HepG2 (cell line): ENCODE measurements at regions not wholly inside any gene's neighbourhood (a gene's known extent, or its start where the extent isn't known, plus 50 kb on each side); places are given as distances from the start of the nearest gene placed in this dataset.

Experiments
- ATAC-seq: fragments of 200-7000 bp; cut with Tn5 transposase; 3 replicates; pipeline ENCODE4 v1.9.1; 2020; ENCODE audit warnings: mild to moderate bottlenecking, moderate library complexity
- BruUV-seq: library from RNA; stranded (reverse); fragments of 400-500 nt; replicated peaks from 2 replicates; lab custom pipeline; 2021; lab: Mats Ljungman, UMichigan
- CTCF ChIA-PET: fragments of 300-600 bp; formaldehyde crosslinking; extraction: SDS; loops from one replicate; lab custom pipeline; 2021; ENCODE audit warnings: low total read pairs, inconsistent platforms, low intra/inter-chr PET ratio; lab: Yijun Ruan, JAX
- POLR2A ChIA-PET: fragments of 350-600 bp; sonication (Branson Sonifier 250); formaldehyde crosslinking; loops from one replicate; lab custom pipeline; 2020; ENCODE audit warnings: antibody characterized with exemption, inconsistent platforms; lab: Yijun Ruan, JAX
- DNase-seq: peaks from one replicate; pipeline ENCODE4 v3.0.0-alpha.2; 2015; ENCODE audit warnings: low spot score
- FAIRE-seq: peaks from 3 replicates; lab custom pipeline; 2011; peaks lifted over from hg19 to GRCh38; lab: Jason Lieb, UNC
- H2AFZ ChIP-seq: one replicate; pipeline ENCODE4 v1.6.1; 2011; ENCODE audit warnings: low read length, inconsistent platforms
- H3K27ac ChIP-seq: fragments of 300-600 bp; 3 replicates; pipeline ENCODE4 v1.8.0; 2011; ENCODE audit warnings: mixed run types, mild to moderate bottlenecking, mixed read lengths, low read length, inconsistent platforms; ENCODE audit not compliant: insufficient read depth; ENCODE audit errors: extremely low read length
- H3K27me3 ChIP-seq, 2 experiments: fragments of 200-600 bp in 1 of 2; 2 replicates in 1 of 2; 3 replicates in 1 of 2; pipeline versions ENCODE4 v1.6.0 to v1.8.0; 2011; ENCODE audit warnings: low read length in 2 of 2, mild to moderate bottlenecking in 2 of 2, moderate library complexity in 2 of 2, inconsistent platforms in 1 of 2; ENCODE audit not compliant: insufficient read depth in 2 of 2, control insufficient read depth in 1 of 2
- H3K36me3 ChIP-seq, 2 experiments: fragments of 200-600 bp in 1 of 2; replicated peaks in 1 of 2; 2 replicates in 1 of 2; 3 replicates in 1 of 2; pipeline versions ENCODE4 v1.5.1 to v1.8.0; 2011; ENCODE audit warnings: low read length in 2 of 2, inconsistent platforms in 1 of 2; ENCODE audit not compliant: insufficient read depth in 2 of 2, control insufficient read depth in 1 of 2
- H3K4me1 ChIP-seq: 2 replicates; pipeline ENCODE4 v1.5.1; 2012; ENCODE audit warnings: low read length, inconsistent platforms; ENCODE audit not compliant: insufficient read depth
- H3K4me2 ChIP-seq: 2 replicates; pipeline ENCODE4 v1.6.0; 2011; ENCODE audit warnings: low read depth, low read length, inconsistent platforms
- H3K4me3 ChIP-seq, 3 experiments: fragments of 200-600 bp in 1 of 3; sonication (generic), shearing (Covaris generic) in 1 of 3; replicated peaks in 1 of 3; 2 replicates each; pipeline ENCODE4 v1.5.1; 2011 to 2016; ENCODE audit warnings: low read length in 3 of 3, inconsistent platforms in 2 of 3, low read depth in 2 of 3, mild to moderate bottlenecking in 2 of 3, control low read depth in 1 of 3, mixed read lengths in 1 of 3; ENCODE audit not compliant: insufficient read depth in 1 of 3
- H3K79me2 ChIP-seq: one replicate; pipeline ENCODE4 v1.6.1; 2011; ENCODE audit warnings: low read length, inconsistent platforms; ENCODE audit not compliant: insufficient read depth
- H3K9ac ChIP-seq: 2 replicates; pipeline ENCODE4 v1.6.0; 2011; ENCODE audit warnings: mild to moderate bottlenecking, low read depth, low read length, inconsistent platforms; ENCODE audit not compliant: insufficient read depth
- H3K9me3 ChIP-seq: 2 replicates; pipeline ENCODE4 v1.5.1; 2012; ENCODE audit warnings: mild to moderate bottlenecking, low read length
- H4K20me1 ChIP-seq: 2 replicates; pipeline ENCODE4 v1.6.0; 2011; ENCODE audit warnings: inconsistent platforms, mild to moderate bottlenecking, low read length, moderate library complexity; ENCODE audit not compliant: insufficient read depth
- ASH2L ChIP-seq: fragments of 300-600, 200-600 bp; sonication (generic); IDR thresholded peaks from 2 replicates; pipeline ENCODE4 v1.7.0; 2017; ENCODE audit warnings: low read depth, mild to moderate bottlenecking, moderate library complexity, mixed read lengths, low read length; ENCODE audit not compliant: insufficient read length
- ELF1 ChIP-seq: sonication (generic); formaldehyde crosslinking; IDR thresholded peaks from 2 replicates; pipeline ENCODE4 v1.4.0; 2020; ENCODE audit warnings: missing genetic modification reagents
- MIER3 ChIP-seq: IDR thresholded peaks from 2 replicates; pipeline ENCODE4 v1.6.1; 2016; ENCODE audit warnings: missing compliant biosample characterization, borderline replicate concordance
- PAX8 ChIP-seq: sonication (generic); formaldehyde crosslinking; IDR thresholded peaks from 2 replicates; pipeline ENCODE4 v1.8.0; 2022; ENCODE audit warnings: mild to moderate bottlenecking, missing genetic modification reagents, borderline replicate concordance
- SRSF9 ChIP-seq: fragments of 200-400 bp; formaldehyde crosslinking; IDR thresholded peaks from 2 replicates; pipeline ENCODE4 v1.6.1; 2018; ENCODE audit warnings: borderline replicate concordance, mild to moderate bottlenecking, low read depth, low read length; ENCODE audit not compliant: insufficient read depth, poor library complexity, severe bottlenecking
- SYNCRIP ChIP-seq: fragments of 200-400 bp; formaldehyde crosslinking; IDR thresholded peaks from 2 replicates; pipeline ENCODE4 v1.6.1; 2018; ENCODE audit warnings: mild to moderate bottlenecking, low read depth, low read length; ENCODE audit not compliant: insufficient read depth
- ZBTB8A ChIP-seq: sonication (generic); formaldehyde crosslinking; IDR thresholded peaks from 2 replicates; pipeline ENCODE4 v1.4.0; 2020; ENCODE audit warnings: mild to moderate bottlenecking, low read depth, missing genetic modification reagents, borderline replicate concordance
- ZFAT ChIP-seq: sonication (generic); formaldehyde crosslinking; conservative IDR thresholded peaks from 2 replicates; pipeline ENCODE4 v1.8.1; 2023; ENCODE audit warnings: missing genetic modification reagents, inconsistent platforms
- ZNF543 ChIP-seq: sonication (generic); formaldehyde crosslinking; IDR thresholded peaks from 2 replicates; pipeline ENCODE4 v1.4.0; 2020; ENCODE audit warnings: mild to moderate bottlenecking, missing genetic modification reagents
- ZNF703 ChIP-seq: sonication (generic); formaldehyde crosslinking; IDR thresholded peaks from 2 replicates; pipeline ENCODE4 v1.5.1; 2020; ENCODE audit warnings: missing genetic modification reagents, mild to moderate bottlenecking, moderate library complexity, borderline replicate concordance
- ZNF83 ChIP-seq: sonication (generic); formaldehyde crosslinking; IDR thresholded peaks from 2 replicates; pipeline ENCODE4 v1.4.0; 2020; ENCODE audit warnings: missing genetic modification reagents, mild to moderate bottlenecking, borderline replicate concordance
- WGBS: methylation state at CpG from one replicate; pipeline ENCODE4 v1.1.6; 2017; ENCODE audit warnings: low lambda C conversion rate; 5-methylcytosine and 5-hydroxymethylcytosine counted together
- in situ Hi-C: cut with HindIII; loops from 2 replicates; pipeline ENCODE4 v1.10.0; 2017; ENCODE audit warnings: low pct_unique_long_range_greater_than_20kb; ENCODE audit not compliant: extremely low pct_ligation_motif_present
- intact Hi-C: fragments of 100-400 bp; cut with micrococcal nuclease; formaldehyde crosslinking; loops from one replicate; pipeline ENCODE4 v1.10.0; 2022; ENCODE audit not compliant: unreplicated experiment
- TF ChIP-seq, protein P1 (sequence below): IDR thresholded peaks from 2 replicates; pipeline ENCODE4 v1.6.1; 2016; ENCODE audit warnings: missing genetic modification reagents, missing compliant biosample characterization

- Histone ChIP-seq H4K20me1 (no peaks in the 10 kb centered on the region), H3K4me1 (no peaks in the 10 kb centered on the region), H2AFZ (no peak overlapping the region), H3K9me3 (no peaks in the 10 kb centered on the region), H3K4me3 (no peak overlapping the region), H3K27ac (no peak overlapping the region), H3K9ac (no peak overlapping the region), H3K27me3 (no peaks in the 10 kb centered on the region), H3K79me2 (no peaks in the 10 kb centered on the region), H3K4me2 (no peak overlapping the region), H3K36me3 (no peaks in the 10 kb centered on the region)
- DNase-seq (no peak), ATAC-seq (no peak), FAIRE-seq (no peak)
- WGBS: 0% methylated on average over 3 of the region's 3 CpGs
- in situ Hi-C loops: no loop called here
- intact Hi-C loops: no loop called here
- ChIA-PET CTCF (no interaction called here), POLR2A (no interaction called here)
- TF ChIP-seq SRSF9 (no peak), ZBTB8A (CRISPR knock-in tag) (no peak), PAX8 (no peak), ZNF703 (CRISPR knock-in tag) (no peak), ZNF543 (CRISPR knock-in tag) (no peak)
- TF ChIP-seq, protein P1, sequence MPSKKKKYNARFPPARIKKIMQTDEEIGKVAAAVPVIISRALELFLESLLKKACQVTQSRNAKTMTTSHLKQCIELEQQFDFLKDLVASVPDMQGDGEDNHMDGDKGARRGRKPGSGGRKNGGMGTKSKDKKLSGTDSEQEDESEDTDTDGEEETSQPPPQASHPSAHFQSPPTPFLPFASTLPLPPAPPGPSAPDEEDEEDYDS: no peak
- no TSS peak for BruUV-seq
Measured at GRCh38 chr1:194730304-194730703, 1543.9 kb upstream of the B3GALT2 start.

DNA sequence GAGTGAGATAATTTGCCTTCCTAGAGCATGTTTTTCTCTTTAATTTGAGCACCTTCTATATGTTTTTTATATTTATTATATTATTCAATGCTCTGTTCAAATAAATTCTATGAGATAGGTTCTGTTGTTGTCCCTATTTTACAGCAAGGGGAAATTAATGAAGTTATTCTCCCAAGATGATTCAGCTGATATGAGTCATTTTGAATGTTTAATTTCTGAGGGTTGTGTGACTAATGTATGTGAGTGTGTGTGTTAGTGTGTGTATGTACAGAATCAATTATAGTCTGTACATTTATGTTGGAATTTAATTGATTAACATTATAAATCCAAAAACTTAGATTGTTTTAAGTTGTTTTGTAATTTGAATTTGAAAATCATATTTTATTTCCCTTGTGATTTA lies 1536.7 kb upstream of the B3GALT2 start:
- DNase-seq: no peak
- Histone ChIP-seq H2AFZ (no peak overlapping the region), H3K4me1 (no peaks in the 10 kb centered on the region), H3K4me2 (no peak overlapping the region), H3K9me3 (no peaks in the 10 kb centered on the region)
- no peak for ATAC-seq
- CTCF ChIA-PET: no interaction called here
- no TSS peak for BruUV-seq
- TF ChIP-seq ASH2L (no peak), SYNCRIP (no peak), ZFAT (CRISPR knock-in tag) (no peak), ELF1 (CRISPR knock-in tag) (no peak), ZNF83 (CRISPR knock-in tag) (no peak), MIER3 (CRISPR knock-in tag) (no peak)
- TF ChIP-seq, all 625 proteins: peak for 0
- no peak for FAIRE-seq
- intact Hi-C loops: no loop called here
- Histone ChIP-seq H3K79me2 (no peaks in the 10 kb centered on the region), H3K4me3 (no peak overlapping the region), H3K27ac (no peak overlapping the region), H4K20me1 (no peaks in the 10 kb centered on the region), H3K27me3 (no peaks in the 10 kb centered on the region), H3K36me3 (no peaks in the 10 kb centered on the region), H3K9ac (no peak overlapping the region)
- POLR2A ChIA-PET: no interaction called here
- in situ Hi-C loops: no loop called here
